ENCODE measurements at regions not wholly inside any gene's neighbourhood (a gene's known extent, or its start where the extent isn't known, plus 50 kb on each side); places are given as distances from the start of the nearest gene placed in this dataset.

DNA sequence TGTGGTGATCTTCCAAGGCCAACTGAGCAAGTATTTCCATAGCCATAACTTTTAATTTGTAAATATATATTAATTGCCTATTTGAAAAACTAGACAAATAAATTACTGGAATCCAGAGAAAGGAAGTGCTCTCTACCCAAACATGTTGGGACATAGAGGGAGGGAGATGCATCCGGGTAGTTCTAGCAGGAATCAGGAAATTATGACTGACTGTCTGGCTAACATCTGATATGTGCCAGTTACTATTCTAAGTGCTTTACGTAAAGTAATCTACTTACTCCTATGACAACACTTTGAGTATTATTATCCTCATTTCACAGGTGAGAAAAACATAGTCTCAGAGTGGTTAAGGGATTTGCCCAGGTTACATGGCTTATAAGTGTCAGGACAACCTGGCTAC is 147.7 kb upstream of the VASH1 start:
- TF ChIP-seq SNAI2 (CRISPR knock-in tag; IDR thresholded peaks at IDR 0.05): no peak
- no peak for TF ChIP-seq ZFP3 (CRISPR knock-in tag; IDR thresholded peaks at IDR 0.05)
- no peak for TF ChIP-seq RARB (CRISPR knock-in tag; IDR thresholded peaks at IDR 0.05)
- no peak for TF ChIP-seq ISL1 (CRISPR knock-in tag; IDR thresholded peaks at IDR 0.05)
- TF ChIP-seq GLIS3 (CRISPR knock-in tag; IDR thresholded peaks at IDR 0.05): no peak
- TF ChIP-seq ZNF8 (CRISPR knock-in tag; IDR thresholded peaks at IDR 0.05): no peak
- TF ChIP-seq ARNTL (CRISPR knock-in tag; IDR thresholded peaks at IDR 0.05; ENCODE audit: borderline replicate concordance, low read depth): no peak
- TF ChIP-seq, protein P1, sequence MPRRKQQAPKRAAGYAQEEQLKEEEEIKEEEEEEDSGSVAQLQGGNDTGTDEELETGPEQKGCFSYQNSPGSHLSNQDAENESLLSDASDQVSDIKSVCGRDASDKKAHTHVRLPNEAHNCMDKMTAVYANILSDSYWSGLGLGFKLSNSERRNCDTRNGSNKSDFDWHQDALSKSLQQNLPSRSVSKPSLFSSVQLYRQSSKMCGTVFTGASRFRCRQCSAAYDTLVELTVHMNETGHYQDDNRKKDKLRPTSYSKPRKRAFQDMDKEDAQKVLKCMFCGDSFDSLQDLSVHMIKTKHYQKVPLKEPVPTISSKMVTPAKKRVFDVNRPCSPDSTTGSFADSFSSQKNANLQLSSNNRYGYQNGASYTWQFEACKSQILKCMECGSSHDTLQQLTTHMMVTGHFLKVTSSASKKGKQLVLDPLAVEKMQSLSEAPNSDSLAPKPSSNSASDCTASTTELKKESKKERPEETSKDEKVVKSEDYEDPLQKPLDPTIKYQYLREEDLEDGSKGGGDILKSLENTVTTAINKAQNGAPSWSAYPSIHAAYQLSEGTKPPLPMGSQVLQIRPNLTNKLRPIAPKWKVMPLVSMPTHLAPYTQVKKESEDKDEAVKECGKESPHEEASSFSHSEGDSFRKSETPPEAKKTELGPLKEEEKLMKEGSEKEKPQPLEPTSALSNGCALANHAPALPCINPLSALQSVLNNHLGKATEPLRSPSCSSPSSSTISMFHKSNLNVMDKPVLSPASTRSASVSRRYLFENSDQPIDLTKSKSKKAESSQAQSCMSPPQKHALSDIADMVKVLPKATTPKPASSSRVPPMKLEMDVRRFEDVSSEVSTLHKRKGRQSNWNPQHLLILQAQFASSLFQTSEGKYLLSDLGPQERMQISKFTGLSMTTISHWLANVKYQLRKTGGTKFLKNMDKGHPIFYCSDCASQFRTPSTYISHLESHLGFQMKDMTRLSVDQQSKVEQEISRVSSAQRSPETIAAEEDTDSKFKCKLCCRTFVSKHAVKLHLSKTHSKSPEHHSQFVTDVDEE (CRISPR knock-in tag; IDR thresholded peaks at IDR 0.05): no peak
- no peak for TF ChIP-seq ZNF70 (CRISPR knock-in tag; IDR thresholded peaks at IDR 0.05)
- no peak for TF ChIP-seq ESRRG (CRISPR knock-in tag; IDR thresholded peaks at IDR 0.05)
- no peak for TF ChIP-seq PATZ1 (CRISPR knock-in tag; IDR thresholded peaks at IDR 0.05; ENCODE audit: borderline replicate concordance)
- no peak for TF ChIP-seq TCF4 (CRISPR knock-in tag; IDR thresholded peaks at IDR 0.05; ENCODE audit: borderline replicate concordance)
- no peak for TF ChIP-seq ZFP30 (CRISPR knock-in tag; IDR thresholded peaks at IDR 0.05)
- TF ChIP-seq ZC3H10 (CRISPR knock-in tag; IDR thresholded peaks at IDR 0.05): no peak
